GM18909 (cell line): ENCODE measurements at regions not wholly inside any gene's neighbourhood (a gene's known extent, or its start where the extent isn't known, plus 50 kb on each side); places are given as distances from the start of the nearest gene placed in this dataset.

Experiments
- ATAC-seq: cut with Tn5 transposase; IDR thresholded peaks from one replicate; pipeline ENCODE4 v1.9.1; 2021; ENCODE audit warnings: mild to moderate bottlenecking; ENCODE audit not compliant: unreplicated experiment, poor library complexity

- ATAC-seq, result no peak
Observed at GRCh38 chr16:85460252-85461021, 152.7 kb upstream of the GSE1 start.

- no peak for ATAC-seq
Observed at GRCh38 chr16:85461022-85461813, 151.9 kb upstream of the GSE1 start.

- ATAC-seq, result no peak
Observed at GRCh38 chr16:85461814-85462713, 151.1 kb upstream of the GSE1 start.

GRCh38 chr16:85462714-85463611 is 150.2 kb upstream of the GSE1 start:
- no peak for ATAC-seq

- ATAC-seq, result no peak
Observed at GRCh38 chr16:85463672-85464382, 149.3 kb upstream of the GSE1 start.

- ATAC-seq, result no peak
Observed at GRCh38 chr16:85464383-85465305, 148.5 kb upstream of the GSE1 start.

GRCh38 chr16:85465328-85466303 is 147.5 kb upstream of the GSE1 start:
- ATAC-seq, result no peak

- no peak for ATAC-seq
Observed at GRCh38 chr16:85466304-85466700, 146.8 kb upstream of the GSE1 start.

- ATAC-seq, result no peak
Observed at GRCh38 chr16:85466989-85467388, 146.1 kb upstream of the GSE1 start.

- no peak for ATAC-seq
Observed at GRCh38 chr16:85469929-85470590, 143.1 kb upstream of the GSE1 start.

GRCh38 chr16:85470873-85471272 is 142.2 kb upstream of the GSE1 start:
- ATAC-seq, result no peak

- ATAC-seq, result no peak
Observed at GRCh38 chr16:85471469-85472431, 141.4 kb upstream of the GSE1 start.

- ATAC-seq, result no peak
Observed at GRCh38 chr16:85472514-85472913, 140.6 kb upstream of the GSE1 start.

- no peak for ATAC-seq
Observed at GRCh38 chr16:85473323-85473722, 139.8 kb upstream of the GSE1 start.

GRCh38 chr16:85473909-85474620 is 139.1 kb upstream of the GSE1 start:
- ATAC-seq, result no peak
